CD4-positive, alpha-beta T cell (primary cell): ENCODE measurements at regions not wholly inside any gene's neighbourhood (a gene's known extent, or its start where the extent isn't known, plus 50 kb on each side); places are given as distances from the start of the nearest gene placed in this dataset.

Experiments used
- ATAC-seq: fragments of 200-7000 bp; cut with Tn5 transposase; one replicate; pipeline ENCODE4 v1.10.0; 2022; ENCODE audit warnings: mild to moderate bottlenecking; ENCODE audit not compliant: poor library complexity
- CTCF ChIA-PET: fragments of 350-600 bp; sonication (Branson Sonifier 250); formaldehyde crosslinking; loops from one replicate; lab custom pipeline; 2021; ENCODE audit warnings: antibody characterized with exemption, inconsistent platforms; lab: Charles Lee
- POLR2A ChIA-PET: fragments of 350-600 bp; sonication (Branson Sonifier 250); formaldehyde crosslinking; loops from one replicate; lab custom pipeline; 2021; ENCODE audit warnings: antibody characterized with exemption, inconsistent platforms; lab: Charles Lee
- DNase-seq, 14 experiments: peaks; one replicate each; pipeline ENCODE4 v3.0.0-alpha.2; 2013 to 2020; ENCODE audit warnings: mixed read lengths in 2 of 14
- H3K27ac ChIP-seq, 2 donors: one replicate each; pipeline versions ENCODE4 v1.5.1 to v1.7.0; 2013; ENCODE audit warnings: low read length in 2 of 2, low read depth in 1 of 2, mild to moderate bottlenecking in 1 of 2
- H3K27me3 ChIP-seq, 2 experiments: 1 replicate in 1 of 2; 2 replicates in 1 of 2; pipeline versions ENCODE4 v1.6.1 to v1.7.0; 2013; ENCODE audit warnings: low read length in 2 of 2, control low read depth in 1 of 2, mild to moderate bottlenecking in 1 of 2, moderate library complexity in 1 of 2; ENCODE audit not compliant: insufficient read depth in 2 of 2, control insufficient read depth in 1 of 2
- H3K36me3 ChIP-seq: one replicate; pipeline ENCODE4 v1.6.1; 2013; ENCODE audit warnings: low read length, control low read depth; ENCODE audit not compliant: insufficient read depth
- H3K4me1 ChIP-seq: one replicate; pipeline ENCODE4 v1.6.1; 2013; ENCODE audit warnings: low read length, control low read depth; ENCODE audit not compliant: insufficient read depth
- H3K4me3 ChIP-seq: one replicate; pipeline ENCODE4 v1.5.1; 2013; ENCODE audit warnings: mild to moderate bottlenecking, low read length, moderate library complexity
- H3K9me3 ChIP-seq, 2 experiments: 1 replicate in 1 of 2; 2 replicates in 1 of 2; pipeline versions ENCODE4 v1.6.1 to v1.7.0; 2013; ENCODE audit warnings: low read length in 2 of 2, mild to moderate bottlenecking in 2 of 2, control low read depth in 1 of 2, moderate library complexity in 1 of 2; ENCODE audit not compliant: control insufficient read depth in 1 of 2, insufficient read depth in 1 of 2
- H3K27ac Mint-ChIP-seq: one replicate; pipeline ENCODE4 v1.8.0; 2020; ENCODE audit warnings: mixed read lengths
- H3K27me3 Mint-ChIP-seq: one replicate; pipeline ENCODE4 v1.8.0; 2021; ENCODE audit warnings: mixed read lengths
- H3K36me3 Mint-ChIP-seq: one replicate; pipeline ENCODE4 v1.8.0; 2021; ENCODE audit warnings: low read depth, mixed read lengths
- H3K4me1 Mint-ChIP-seq: one replicate; pipeline ENCODE4 v1.8.0; 2021; ENCODE audit warnings: low read depth, mixed read lengths
- H3K4me3 Mint-ChIP-seq: one replicate; pipeline ENCODE4 v1.8.0; 2020; ENCODE audit warnings: mild to moderate bottlenecking, mixed read lengths
- H3K9me3 Mint-ChIP-seq: one replicate; pipeline ENCODE4 v1.8.0; 2020; ENCODE audit warnings: mixed read lengths
- CTCF ChIP-seq: fragments of 200-600 bp; IDR thresholded peaks from one replicate; pipeline ENCODE4 v1.8.0; 2022; ENCODE audit warnings: antibody characterized with exemption, mild to moderate bottlenecking
- intact Hi-C, 2 experiments: fragments of 100-400 bp; cut with DNase I in 1 of 2; cut with micrococcal nuclease in 1 of 2; formaldehyde crosslinking; loops; one replicate each; pipeline versions ENCODE4 v1.15.1 to v1.9.0; 2023 to 2025; cut with DNase I, micrococcal nuclease

- Mint-ChIP-seq H3K27me3 (no peaks in the 10 kb centered on the region), H3K4me1 (no peaks in the 10 kb centered on the region), H3K4me3 (no peak overlapping the region), H3K27ac (no peak overlapping the region), H3K9me3 (peaks cover 2% of the 10 kb centered on the region), H3K36me3 (no peaks in the 10 kb centered on the region)
- POLR2A ChIA-PET: no interaction called here
- intact Hi-C loops: no loop called here
- Histone ChIP-seq H3K27ac (no peak overlapping the region), H3K27me3 (no peaks in the 10 kb centered on the region), H3K4me3 (no peak overlapping the region), H3K9me3 (peaks cover 0 to 9% of the 10 kb centered on the region in 2 experiments), H3K4me1 (no peaks in the 10 kb centered on the region), H3K36me3 (no peaks in the 10 kb centered on the region)
- no peak for DNase-seq
- no peak for ATAC-seq
- no peak for TF ChIP-seq CTCF
- CTCF ChIA-PET: no interaction called here
These were observed 710.4 kb upstream of the PIK3C3 start for GRCh38 chr18:41244591-41245037.

GRCh38 chr18:41237317-41237716 lies 717.7 kb upstream of the PIK3C3 start:
- no peak overlapping the region for H3K4me3 ChIP-seq
- POLR2A ChIA-PET: no interaction called here

GRCh38 chr18:41231681-41232080 lies 723.4 kb upstream of the PIK3C3 start:
- H3K27ac Mint-ChIP-seq: no peak overlapping the region
- no peak overlapping the region for H3K4me3 Mint-ChIP-seq
- H3K4me3 ChIP-seq: no peak overlapping the region
- no peaks in the 10 kb centered on the region for H3K27me3 ChIP-seq
- H3K27me3 Mint-ChIP-seq: no peaks in the 10 kb centered on the region
- DNase-seq: no peak
- ChIA-PET POLR2A (no interaction called here), CTCF (no interaction called here)
- no peaks in the 10 kb centered on the region for H3K9me3 ChIP-seq
- no peaks in the 10 kb centered on the region for H3K36me3 Mint-ChIP-seq
- ATAC-seq: no peak
- no peaks in the 10 kb centered on the region for H3K4me1 ChIP-seq
- peaks cover 6% of the 10 kb centered on the region for H3K9me3 Mint-ChIP-seq
- H3K36me3 ChIP-seq: no peaks in the 10 kb centered on the region
- intact Hi-C loops: no loop called here
- no peaks in the 10 kb centered on the region for H3K4me1 Mint-ChIP-seq
- H3K27ac ChIP-seq: no peak overlapping the region
- no peak for TF ChIP-seq CTCF

More at GRCh38 chr18:41237317-41237716, 717.7 kb upstream of the PIK3C3 start:
- DNase-seq (no peak), ATAC-seq (no peak)
- CTCF ChIA-PET: no interaction called here
- H3K9me3 ChIP-seq: peaks cover 0 to 10% of the 10 kb centered on the region in 2 experiments
- no peak overlapping the region for H3K27ac ChIP-seq
- H3K4me3 Mint-ChIP-seq: no peak overlapping the region
- H3K4me1 ChIP-seq: no peaks in the 10 kb centered on the region
- no peak overlapping the region for H3K27ac Mint-ChIP-seq
- no peaks in the 10 kb centered on the region for H3K4me1 Mint-ChIP-seq
- intact Hi-C loops: no loop called here
- TF ChIP-seq CTCF: no peak
- H3K27me3 ChIP-seq: no peaks in the 10 kb centered on the region
- H3K27me3 Mint-ChIP-seq: no peaks in the 10 kb centered on the region
- H3K9me3 Mint-ChIP-seq: peaks cover 8% of the 10 kb centered on the region
- H3K36me3 ChIP-seq: no peaks in the 10 kb centered on the region
- H3K36me3 Mint-ChIP-seq: no peaks in the 10 kb centered on the region
